Stimulated activated CD8-positive, alpha-beta memory T cell treated with anti-CD3 and anti-CD28 coated beads, Interleukin-7, amount 100 ng/mL, for 1 hour (primary cell): ENCODE measurements at regions not wholly inside any gene's neighbourhood (a gene's known extent, or its start where the extent isn't known, plus 50 kb on each side); places are given as distances from the start of the nearest gene placed in this dataset.
"Not testable (repeated sequence)": the region's sequence is repeated elsewhere in the genome, so short reads cannot be mapped to it uniquely, and the experiment has no call there.

Source experiments
- DNase-seq, 2 donors: peaks; one replicate each; pipeline ENCODE4 v3.0.0-alpha.2; 2020; ENCODE audit warnings: low read depth in 2 of 2

DNA sequence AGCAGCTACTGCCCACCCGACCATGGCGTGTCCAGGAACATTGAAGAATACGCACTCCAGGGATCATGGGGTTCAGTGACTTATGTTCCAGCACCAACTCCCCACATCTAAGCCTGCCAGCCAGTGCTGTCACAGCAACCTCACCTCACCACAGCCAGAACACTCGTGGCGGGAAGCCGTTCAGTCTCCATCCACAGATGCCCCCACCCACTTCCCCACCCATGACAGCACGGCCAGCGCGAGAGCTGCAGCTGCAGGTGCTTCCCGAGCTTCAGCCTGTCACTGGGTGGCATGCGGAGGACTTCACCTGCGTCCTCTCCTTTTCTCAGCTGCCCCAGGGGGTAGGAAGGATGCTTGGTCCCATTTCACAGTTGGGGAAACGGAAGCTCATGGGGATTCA, 50.3 kb downstream of the RBFOX3 start:
- DNase-seq: no peak

DNA sequence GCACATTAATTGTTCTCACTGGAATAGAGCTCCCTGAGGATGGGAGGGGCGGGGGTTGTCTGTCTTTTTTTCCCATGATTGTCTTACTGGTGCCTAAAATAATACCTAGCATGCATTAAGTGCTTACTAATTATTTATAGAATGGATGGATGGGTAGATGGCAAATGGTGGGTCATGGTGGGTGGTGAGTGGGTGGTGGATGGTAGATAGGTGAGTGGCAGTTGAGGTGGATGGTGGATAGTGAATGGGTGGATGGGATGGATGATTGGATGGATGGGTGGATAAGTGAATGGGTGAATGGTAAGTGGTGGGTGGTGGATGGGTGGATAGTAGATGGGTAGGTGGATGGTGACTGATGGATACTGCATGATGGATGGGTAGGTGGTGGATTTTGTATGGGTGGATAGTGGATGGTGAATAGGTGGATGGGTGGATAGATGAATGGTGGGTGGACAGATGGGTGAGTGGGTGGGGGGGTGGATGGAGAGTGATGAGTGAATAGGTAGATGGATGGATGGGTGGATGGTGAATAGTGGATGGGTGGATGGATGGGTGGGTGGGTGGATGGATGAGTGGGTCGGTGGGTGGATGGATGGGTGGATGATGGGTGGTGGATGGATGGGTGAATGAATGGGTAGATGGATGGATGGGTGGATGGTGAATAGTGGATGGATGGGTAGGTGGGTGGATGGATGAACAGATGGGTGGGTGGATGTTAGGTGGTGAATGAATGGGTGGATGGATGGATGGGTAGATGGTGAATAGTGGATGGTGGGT, 51.6 kb downstream of the RBFOX3 start:
- DNase-seq: no peak

DNA sequence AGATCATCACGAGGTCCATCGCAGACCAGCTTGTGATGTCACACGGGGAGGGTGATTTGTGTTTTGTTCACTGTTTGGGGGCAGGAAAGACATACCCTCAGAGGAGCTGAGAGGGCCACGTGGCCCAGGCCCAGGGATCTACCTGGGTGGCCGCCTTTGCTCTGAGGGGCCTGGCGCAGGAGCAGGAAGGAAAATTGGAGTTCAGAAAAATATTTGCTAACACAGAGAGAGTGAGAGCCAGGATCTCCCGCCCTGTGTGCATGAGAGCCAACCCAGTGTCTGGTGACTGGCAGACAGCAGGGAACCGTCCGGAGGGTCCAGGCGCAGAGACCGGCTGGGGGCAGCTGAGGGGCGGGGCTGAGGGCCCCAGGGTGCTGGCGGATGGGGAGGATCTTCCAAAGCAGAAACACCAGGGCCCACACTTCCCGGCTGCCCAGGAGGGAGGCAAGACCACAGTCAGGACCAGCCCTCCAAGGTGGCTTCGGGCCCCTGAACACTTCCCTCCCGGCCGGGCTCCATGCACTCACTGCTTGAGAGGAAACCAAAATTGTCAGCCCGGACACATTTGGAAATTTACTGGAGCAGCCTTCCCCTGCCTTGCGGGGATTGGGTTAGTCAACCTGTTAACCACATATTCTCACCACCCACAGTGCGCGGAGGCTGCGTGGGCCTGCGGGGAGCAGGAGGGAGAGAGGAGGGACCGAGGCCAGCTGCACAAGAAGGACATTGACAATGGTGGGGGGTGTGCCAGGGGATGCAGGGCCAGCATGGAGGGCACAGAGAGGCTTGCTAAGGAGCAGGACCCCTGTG, 52.6 kb downstream of the RBFOX3 start:
- DNase-seq: no peak

DNA sequence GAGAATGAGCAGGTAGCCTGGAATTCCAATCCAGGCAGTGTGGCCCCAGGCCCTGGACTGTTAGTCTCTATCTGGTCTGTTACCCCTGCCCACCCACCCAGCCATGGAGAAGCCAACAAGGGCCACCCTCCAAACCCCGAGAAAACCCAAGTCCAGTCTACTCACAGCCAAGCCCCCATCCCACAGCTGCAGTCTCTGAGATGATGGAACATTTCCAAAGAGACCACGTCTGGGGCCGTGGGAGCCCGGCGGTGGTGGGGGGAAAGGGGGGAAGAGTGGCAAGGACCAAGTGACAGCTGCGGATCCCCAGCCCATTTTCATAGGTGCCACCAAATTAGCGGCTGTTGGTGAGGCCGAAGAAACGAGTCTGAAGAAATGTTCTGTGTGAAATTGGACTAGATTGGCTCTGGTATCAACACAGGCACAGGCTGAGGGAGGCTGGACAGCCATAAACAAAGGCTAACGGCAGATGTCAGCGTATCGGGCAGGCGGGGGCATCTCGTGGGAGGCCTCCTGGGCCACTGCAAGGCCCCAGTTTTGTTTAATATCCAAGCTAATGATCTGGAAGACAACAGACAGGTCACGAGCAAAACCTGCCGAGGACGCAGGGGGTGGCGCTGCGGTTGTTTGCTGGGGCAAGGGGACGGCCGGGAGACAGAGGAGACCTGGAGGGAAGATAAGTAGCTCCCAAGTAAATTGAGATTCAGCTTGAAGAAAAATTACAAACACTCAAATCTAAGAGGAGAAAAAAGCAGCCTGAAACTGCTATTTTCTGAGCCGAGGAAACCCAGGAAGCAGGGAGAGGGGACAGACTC, 53.4 kb downstream of the RBFOX3 start:
- DNase-seq: no peak

GRCh38 chr17:79556271-79556670, 54.6 kb downstream of the RBFOX3 start:
- no peak for DNase-seq

DNA sequence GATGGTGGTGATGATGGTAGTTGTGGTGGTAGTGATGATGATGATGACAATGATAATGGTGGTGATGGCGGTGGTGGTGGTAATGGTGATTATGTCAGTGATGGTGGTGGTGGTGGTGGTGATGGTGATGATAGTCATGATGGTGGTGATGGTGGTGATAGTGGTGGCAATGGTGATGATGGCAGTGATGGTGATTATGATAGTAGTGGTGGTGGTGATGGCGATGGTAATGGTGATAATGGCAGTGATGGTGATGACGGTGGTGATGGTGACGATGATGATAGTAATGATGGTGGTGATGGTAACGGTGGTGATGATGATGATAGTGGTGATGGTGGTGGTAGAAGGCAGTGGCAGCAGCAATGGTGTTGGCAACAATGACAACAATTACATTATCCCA, 55.3 kb downstream of the RBFOX3 start:
- DNase-seq: no peak

- not testable (repeated sequence) for DNase-seq
Measured at GRCh38 chr17:79554346-79554745, 56.5 kb downstream of the RBFOX3 start.

DNA sequence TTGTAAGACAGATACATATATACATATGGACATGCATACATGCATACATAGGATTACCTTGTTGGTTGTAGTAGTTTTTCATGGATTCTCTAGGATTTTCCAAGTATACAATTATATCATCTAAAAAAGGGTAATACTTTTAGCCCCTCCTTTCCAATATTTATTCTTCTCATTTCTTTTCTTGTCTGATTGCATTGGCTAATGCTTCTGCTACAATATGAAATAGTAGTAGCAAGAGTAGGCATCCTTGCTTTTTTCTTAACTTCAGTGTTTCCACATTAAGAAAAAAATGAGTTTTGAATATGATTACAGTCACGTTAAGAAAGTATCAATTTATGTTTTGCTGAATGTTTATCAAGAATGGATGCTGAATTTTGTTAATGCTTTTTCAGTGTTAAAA, 58.0 kb downstream of the RBFOX3 start:
- no peak for DNase-seq

DNA sequence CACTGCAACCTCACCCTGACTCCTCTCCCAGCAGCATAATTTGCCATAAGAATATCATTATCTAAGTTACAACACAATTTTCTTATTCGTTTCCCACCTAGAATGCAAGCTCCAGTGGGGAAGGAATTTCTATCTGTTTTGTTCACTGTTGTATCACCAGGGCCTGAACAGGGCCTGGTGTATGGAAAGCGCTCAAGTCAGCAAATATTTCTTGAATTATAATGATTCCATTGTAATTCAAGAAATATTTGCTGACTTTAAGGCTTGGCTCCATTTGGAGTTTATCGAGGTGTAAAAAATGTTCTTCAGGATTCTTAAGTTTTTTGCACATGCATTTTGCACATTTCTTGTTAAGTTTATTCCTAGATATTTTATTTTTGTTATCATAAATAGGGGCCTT, 58.4 kb downstream of the RBFOX3 start:
- DNase-seq: no peak

GRCh38 chr17:79549141-79549915, 61.5 kb downstream of the RBFOX3 start:
- no peak for DNase-seq

GRCh38 chr17:79548116-79548515, 62.7 kb downstream of the RBFOX3 start:
- no peak for DNase-seq

- no peak for DNase-seq
Measured at GRCh38 chr17:79547586-79547985, 63.3 kb downstream of the RBFOX3 start.

GRCh38 chr17:79547171-79547570, 63.7 kb downstream of the RBFOX3 start:
- not testable (repeated sequence) for DNase-seq

DNA sequence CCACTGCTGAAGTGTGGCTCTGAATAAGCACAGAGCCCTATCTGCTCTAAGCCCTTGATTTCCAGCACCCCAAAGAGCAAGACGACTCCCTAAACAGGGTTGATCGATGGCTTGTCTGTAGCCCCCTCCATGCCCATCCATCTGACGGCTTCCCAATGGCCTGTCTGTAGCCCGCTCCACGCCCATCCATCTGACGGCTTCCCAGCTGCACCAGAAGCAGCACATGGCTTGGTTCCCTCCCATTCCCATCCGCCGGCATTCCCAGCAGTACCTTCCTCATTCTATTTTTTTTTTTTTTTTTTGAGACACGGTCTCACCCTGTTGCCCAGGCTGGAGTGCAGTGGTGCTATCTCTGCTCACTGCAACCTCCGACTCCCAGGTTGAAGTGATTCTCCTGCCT, 64.5 kb downstream of the RBFOX3 start:
- no peak for DNase-seq

DNA sequence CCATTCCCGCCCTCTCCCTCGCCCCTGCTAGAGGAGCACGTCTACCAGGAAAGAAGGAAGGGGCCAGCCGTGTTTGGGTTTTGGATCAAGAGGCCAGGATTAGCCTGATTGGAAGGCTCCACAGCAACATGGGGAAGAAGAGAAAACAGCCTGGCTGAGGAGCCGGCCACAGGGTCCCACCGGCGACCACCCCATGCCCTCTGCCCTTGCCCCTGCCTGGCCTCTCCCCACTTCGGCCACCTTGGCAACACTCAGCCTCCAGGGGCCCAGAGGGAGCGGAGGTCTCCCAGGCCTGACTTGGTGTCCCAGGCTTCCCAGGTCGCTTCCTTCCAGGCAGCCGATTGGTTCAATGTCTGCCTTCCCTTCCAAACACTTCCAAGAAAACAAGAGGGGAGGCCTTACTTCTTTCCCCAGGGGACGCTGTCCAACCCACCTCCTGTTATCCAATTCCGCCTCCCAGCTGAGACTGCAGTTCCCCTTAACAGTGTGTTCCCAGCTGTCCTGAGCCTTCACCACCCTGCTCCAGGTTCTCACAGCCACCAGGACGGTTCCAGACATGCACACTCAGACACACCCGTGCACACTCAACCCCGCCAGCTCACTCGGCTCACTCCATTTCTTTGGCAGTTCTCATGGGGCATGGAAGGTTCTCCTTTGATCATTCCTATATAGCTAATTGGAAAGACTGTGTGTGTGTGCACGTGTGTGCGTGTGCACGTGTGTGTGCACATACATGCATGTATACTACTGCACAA, 65.4 kb downstream of the RBFOX3 start:
- DNase-seq: no peak

GRCh38 chr17:79544142-79544914, 66.5 kb downstream of the RBFOX3 start:
- DNase-seq: no peak

DNA sequence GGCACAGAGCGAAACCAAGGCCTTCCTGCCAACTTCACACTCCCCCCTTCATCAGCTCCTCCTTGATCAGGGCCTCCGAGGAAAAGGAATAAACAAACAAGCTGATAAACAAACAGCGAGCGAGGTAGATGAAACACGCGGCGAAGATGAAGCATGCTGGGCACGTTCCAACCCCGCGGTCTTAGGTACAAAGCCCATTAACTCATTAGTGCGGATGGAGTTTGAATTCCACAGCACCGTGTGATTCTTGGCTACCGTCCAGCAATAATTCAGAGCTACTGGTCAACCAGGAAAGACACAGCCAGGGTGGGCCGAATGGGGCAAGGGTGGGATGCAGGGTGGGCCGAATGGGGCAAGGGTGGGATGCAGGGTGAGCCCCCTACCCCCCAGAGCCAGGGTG, 67.3 kb downstream of the RBFOX3 start:
- DNase-seq: no peak

DNA sequence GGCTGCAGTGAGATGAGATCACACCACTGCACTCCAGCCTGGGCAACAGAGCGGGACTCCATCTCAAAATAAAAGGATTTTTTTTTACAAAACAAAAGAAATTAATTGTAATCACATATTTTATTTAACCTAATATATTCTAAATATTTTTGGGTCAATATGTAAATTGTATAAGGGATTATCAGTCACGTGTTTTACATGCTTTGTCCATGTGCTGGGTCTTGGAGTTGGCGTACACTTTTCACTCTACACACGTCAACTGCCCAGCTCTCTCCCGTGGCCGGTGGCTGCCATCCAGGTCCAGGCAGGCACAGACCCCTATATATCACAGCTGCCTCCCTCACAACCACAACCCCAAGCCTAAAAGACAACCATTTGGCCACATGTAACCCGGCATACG, 68.1 kb downstream of the RBFOX3 start:
- no peak for DNase-seq

GRCh38 chr17:79541056-79541850, 69.6 kb downstream of the RBFOX3 start:
- no peak for DNase-seq
